ENCODE measurements at regions not wholly inside any gene's neighbourhood (a gene's known extent, or its start where the extent isn't known, plus 50 kb on each side); places are given as distances from the start of the nearest gene placed in this dataset.
A peak's percentile ranks its signal among the peaks of the same experiment; 100 is the strongest.

DNA sequence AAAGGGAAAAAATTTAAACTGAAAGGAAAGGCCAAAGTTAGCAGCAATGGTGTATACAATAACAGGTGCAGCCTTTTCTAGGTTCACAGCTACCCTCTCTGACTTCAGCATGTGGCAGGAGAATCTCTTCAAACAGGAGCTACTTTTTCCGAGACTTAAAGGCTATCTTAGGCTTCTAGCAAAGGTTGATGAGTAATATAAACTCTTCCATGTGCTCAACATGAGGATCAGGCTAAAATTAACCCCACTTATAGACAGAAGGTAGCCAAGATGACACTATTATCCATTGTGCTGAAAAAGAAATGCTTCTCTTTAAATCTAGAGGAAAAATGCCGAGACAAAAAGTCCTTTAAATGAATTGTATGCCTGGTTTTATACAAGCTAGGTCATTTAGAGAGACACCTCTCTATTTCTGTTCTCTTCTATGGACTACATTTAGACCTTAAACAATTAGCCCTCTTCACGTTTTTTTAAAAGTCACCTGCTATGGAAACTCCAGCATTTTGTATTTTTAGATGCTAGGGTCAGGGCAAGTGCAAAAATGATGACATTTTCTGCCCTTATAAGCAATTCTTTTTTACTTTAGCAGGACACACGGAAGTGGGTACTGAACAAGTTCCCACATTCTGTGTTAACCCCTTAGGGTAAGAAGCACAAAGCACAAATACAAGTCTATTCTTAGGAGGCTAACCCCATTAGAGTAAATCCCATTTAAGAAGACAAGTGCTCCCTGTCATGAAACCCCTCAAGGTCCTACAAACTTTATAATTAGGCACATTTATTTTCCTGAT is 216.8 kb upstream of the CITED2 start:
- no peaks in the 10 kb centered on the region for H3K9me3 ChIP-seq
- DNase-seq = no peak
- H3K27me3 ChIP-seq = no peaks in the 10 kb centered on the region
- no peak overlapping the region for H3K4me3 ChIP-seq
- H3K36me3 ChIP-seq = no peaks in the 10 kb centered on the region

DNA sequence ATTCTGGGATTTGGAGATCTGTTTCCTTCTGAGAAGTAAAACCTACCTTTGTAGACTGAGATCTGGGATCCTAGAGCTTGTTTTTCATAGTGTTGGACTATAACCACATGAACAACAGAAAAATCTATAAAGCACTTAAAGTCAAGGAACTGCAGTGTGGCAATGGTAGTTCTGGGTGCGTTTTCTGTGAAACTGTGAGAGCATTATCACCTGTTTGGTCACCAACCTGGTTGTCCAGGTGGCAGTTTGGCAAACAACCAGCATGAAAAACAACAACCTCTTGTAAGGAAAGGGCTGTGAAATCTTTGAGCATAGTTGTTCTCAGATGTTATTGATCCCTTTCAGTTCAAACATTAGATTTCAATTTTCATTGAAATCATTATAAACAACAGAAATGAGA is 215.8 kb upstream of the CITED2 start:
- Histone ChIP-seq H3K36me3 (no peaks in the 10 kb centered on the region), H3K4me3 (no peak overlapping the region)
- no peak for DNase-seq

DNA sequence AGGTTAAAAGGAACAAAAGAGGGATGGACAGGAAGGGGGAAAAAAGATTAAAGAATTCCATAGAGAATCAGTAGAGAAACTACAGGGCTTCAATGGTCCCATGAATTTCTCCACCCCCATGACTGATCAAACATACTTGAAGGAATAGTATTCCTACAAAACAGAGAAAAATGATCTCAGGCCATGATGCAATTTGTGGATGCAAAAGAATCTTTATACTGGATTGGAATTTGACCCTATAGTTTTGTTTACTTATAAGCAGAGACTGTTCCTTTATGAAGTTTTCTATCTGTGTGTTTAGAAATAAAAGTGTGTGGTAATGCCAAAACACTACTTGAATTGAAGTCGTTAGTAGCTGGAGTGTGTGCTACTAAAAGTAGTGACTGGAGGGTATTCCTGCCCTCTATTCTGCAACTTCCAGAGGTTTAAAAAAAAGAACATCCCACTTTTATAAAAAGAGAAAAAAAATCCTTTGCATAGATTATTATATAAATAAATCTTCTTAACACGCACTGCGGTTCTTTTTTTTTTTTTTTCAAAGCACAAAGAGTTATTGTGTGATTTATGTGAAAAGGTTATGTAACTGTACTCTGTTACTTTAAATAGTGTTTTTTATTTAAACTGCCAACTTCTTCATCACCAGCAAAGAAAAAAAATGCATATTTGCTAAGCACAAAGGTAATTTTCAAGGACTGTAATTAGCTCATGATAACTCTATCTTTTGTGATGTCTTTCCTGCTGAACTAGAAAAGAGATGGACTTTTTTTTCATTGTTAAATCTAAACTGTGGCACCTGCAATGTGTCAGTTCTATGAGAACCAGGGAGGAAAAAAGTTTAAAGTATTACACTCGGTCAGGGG is 214.5 kb upstream of the CITED2 start:
- Histone ChIP-seq H3K36me3 (no peaks in the 10 kb centered on the region), H3K27me3 (no peaks in the 10 kb centered on the region), H3K9me3 (no peaks in the 10 kb centered on the region; the same call in 1 of the 2 replicates), H3K4me3 (no peak overlapping the region)
- no peak for DNase-seq

More for the DNA sequence above, 215.8 kb upstream of the CITED2 start:
- Histone ChIP-seq H3K9me3 (no peaks in the 10 kb centered on the region; the same call in 1 of the 2 replicates), H3K27me3 (no peaks in the 10 kb centered on the region)

DNA sequence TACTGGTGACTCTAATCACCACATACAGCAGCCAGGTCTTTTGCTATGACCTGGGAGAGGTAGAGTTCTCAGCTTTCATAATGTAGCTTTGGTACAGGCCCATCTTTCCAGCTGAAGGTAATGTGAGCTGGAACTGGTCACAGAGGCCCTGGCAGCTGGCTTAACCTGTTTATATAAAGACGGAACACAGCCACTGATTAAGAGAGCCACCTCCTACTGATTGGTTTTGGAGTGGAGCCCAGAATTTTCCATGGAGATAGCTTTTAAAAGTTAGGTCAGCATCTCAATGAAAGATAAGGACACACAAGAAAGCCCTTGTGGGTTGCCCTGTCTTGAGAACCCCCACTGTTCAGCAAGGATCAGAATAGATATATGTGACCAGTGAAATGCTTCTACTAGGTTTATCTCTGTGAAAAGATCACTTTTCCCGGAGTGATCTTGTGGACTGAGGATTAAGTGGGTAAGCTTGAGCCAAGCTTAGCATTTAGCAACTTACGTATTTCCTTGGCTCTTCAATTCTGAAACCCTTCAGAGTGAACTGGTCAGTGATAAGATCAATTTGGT is 213.7 kb upstream of the CITED2 start:
- peak; percentile 45 for DNase-seq
- Histone ChIP-seq H3K27me3 (no peaks in the 10 kb centered on the region), H3K9me3 (no peaks in the 10 kb centered on the region; the same call in 1 of the 2 replicates), H3K4me3 (no peak overlapping the region), H3K36me3 (no peaks in the 10 kb centered on the region)

GRCh38 chr6:139587469-139587868 is 213.0 kb upstream of the CITED2 start:
- no peaks in the 10 kb centered on the region; the same call in 1 of the 2 replicates for H3K9me3 ChIP-seq
- no peak overlapping the region for H3K4me3 ChIP-seq
- DNase-seq = peak; percentile 66
- H3K27me3 ChIP-seq = no peaks in the 10 kb centered on the region
- no peaks in the 10 kb centered on the region for H3K36me3 ChIP-seq

GRCh38 chr6:139586273-139586672 is 211.8 kb upstream of the CITED2 start:
- Histone ChIP-seq H3K4me3 (no peak overlapping the region), H3K27me3 (no peaks in the 10 kb centered on the region), H3K36me3 (no peaks in the 10 kb centered on the region), H3K9me3 (no peaks in the 10 kb centered on the region; the same call in 1 of the 2 replicates)
- DNase-seq = no peak

GRCh38 chr6:139584599-139584998 is 210.2 kb upstream of the CITED2 start:
- H3K4me3 ChIP-seq = no peak overlapping the region

GRCh38 chr6:139583420-139583819 is 209.0 kb upstream of the CITED2 start:
- Histone ChIP-seq H3K27me3 (no peaks in the 10 kb centered on the region), H3K4me3 (no peak overlapping the region), H3K9me3 (no peaks in the 10 kb centered on the region; the same call in 1 of the 2 replicates), H3K36me3 (no peaks in the 10 kb centered on the region)
- no peak for DNase-seq

More at GRCh38 chr6:139584599-139584998, 210.2 kb upstream of the CITED2 start:
- Histone ChIP-seq H3K36me3 (no peaks in the 10 kb centered on the region), H3K9me3 (no peaks in the 10 kb centered on the region; the same call in 1 of the 2 replicates), H3K27me3 (no peaks in the 10 kb centered on the region)
- DNase-seq = no peak

DNA sequence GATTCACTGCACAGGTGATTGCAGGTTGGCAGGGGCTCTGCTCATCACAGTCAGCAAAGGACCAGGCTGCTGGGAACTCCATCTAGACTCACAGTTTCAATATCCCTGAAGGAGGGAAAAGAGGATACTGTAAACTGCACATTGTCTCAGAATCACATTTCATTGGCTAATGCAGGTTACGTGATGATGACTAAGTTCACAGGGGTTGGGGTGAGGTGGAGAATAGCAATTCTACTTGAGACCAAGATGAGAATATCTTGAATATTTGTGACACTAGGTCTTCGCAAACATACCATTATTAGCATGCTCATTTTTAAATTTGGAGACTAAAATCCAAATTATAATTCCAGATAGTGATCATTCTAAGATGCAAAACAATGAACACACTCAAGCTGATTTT is 208.5 kb upstream of the CITED2 start:
- Histone ChIP-seq H3K27me3 (no peaks in the 10 kb centered on the region), H3K4me3 (no peak overlapping the region), H3K9me3 (no peaks in the 10 kb centered on the region; the same call in 1 of the 2 replicates), H3K36me3 (no peaks in the 10 kb centered on the region)
- no peak for DNase-seq

- Histone ChIP-seq H3K9me3 (no peaks in the 10 kb centered on the region; the same call in 1 of the 2 replicates), H3K27me3 (no peaks in the 10 kb centered on the region), H3K4me3 (no peak overlapping the region), H3K36me3 (no peaks in the 10 kb centered on the region; the same call in 1 of the 2 replicates)
- DNase-seq = no peak
These were observed 207.0 kb upstream of the CITED2 start for GRCh38 chr6:139581485-139581865.

- H3K9me3 ChIP-seq = no peaks in the 10 kb centered on the region; the same call in 1 of the 2 replicates
- no peaks in the 10 kb centered on the region; the same call in 1 of the 2 replicates for H3K36me3 ChIP-seq
- H3K27me3 ChIP-seq = no peaks in the 10 kb centered on the region
- H3K4me3 ChIP-seq = no peak overlapping the region
- no peak for DNase-seq
These were observed 206.4 kb upstream of the CITED2 start for GRCh38 chr6:139580592-139581484.

- H3K36me3 ChIP-seq = no peaks in the 10 kb centered on the region; the same call in 1 of the 2 replicates
- no peaks in the 10 kb centered on the region for H3K9me3 ChIP-seq
- H3K27me3 ChIP-seq = no peaks in the 10 kb centered on the region
- peak; percentile 47 for DNase-seq
- H3K4me3 ChIP-seq = no peak overlapping the region
These were observed 203.5 kb upstream of the CITED2 start for GRCh38 chr6:139577763-139578604.

DNA sequence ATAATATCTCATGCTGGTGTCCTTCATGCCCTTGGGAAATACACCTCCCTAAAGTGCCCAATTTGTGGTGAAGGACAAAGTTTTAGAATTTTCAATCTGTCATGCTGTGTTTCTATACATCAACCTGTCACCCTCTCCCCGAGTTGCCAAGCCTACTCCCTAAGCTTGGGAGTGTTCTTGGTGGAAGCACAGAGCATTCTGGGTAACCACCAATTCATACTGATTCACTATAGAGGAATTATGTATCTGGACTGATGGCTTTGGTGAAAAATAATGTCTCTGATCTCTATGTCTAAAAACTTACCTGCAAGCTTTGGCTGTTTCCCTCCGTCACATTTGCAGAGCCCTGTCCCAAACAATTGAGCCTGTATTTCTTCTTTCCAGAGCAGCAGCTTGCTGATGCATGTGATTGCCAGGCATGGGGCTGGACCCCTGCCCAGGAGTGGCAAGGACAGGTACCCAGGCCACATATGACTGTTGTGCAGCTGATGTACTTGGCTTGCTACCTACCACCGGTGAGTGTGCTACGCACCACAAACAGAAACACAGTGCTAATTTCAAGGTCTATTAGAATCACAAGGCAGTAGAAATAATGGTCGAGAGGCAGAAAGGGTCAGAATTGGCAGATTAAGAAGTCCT is 202.8 kb upstream of the CITED2 start:
- Histone ChIP-seq H3K27me3 (no peaks in the 10 kb centered on the region), H3K36me3 (no peaks in the 10 kb centered on the region; the same call in 1 of the 2 replicates), H3K4me3 (no peak overlapping the region), H3K9me3 (no peaks in the 10 kb centered on the region)
- no peak for DNase-seq

DNA sequence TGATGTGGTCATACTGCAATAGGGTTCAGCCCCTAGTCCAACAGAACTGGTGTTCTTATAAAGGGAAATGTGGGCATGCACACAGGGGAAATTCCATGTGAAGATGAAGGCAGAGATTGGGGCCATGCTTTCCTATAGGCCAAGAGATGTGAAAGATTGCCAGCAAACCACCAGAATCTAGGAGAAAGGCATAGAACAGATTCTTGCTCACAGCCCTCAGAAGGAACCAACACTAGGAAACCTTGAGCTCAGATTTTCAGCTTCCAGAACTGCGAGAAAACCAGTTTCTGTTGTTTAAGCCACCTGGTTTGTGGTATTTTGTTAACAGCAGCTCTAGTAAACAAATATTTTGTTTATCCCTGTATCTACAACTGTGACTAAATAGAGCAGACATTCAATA is 197.6 kb upstream of the CITED2 start:
- Histone ChIP-seq H3K27me3 (no peaks in the 10 kb centered on the region), H3K9me3 (no peaks in the 10 kb centered on the region), H3K4me3 (no peak overlapping the region), H3K36me3 (no peaks in the 10 kb centered on the region)
- no peak for DNase-seq

- Histone ChIP-seq H3K9me3 (no peaks in the 10 kb centered on the region), H3K36me3 (no peaks in the 10 kb centered on the region), H3K4me3 (no peak overlapping the region), H3K27me3 (no peaks in the 10 kb centered on the region)
- no peak for DNase-seq
These were observed 195.7 kb upstream of the CITED2 start for GRCh38 chr6:139570166-139570565.
